ENCODE measurements at regions not wholly inside any gene's neighbourhood (a gene's known extent, or its start where the extent isn't known, plus 50 kb on each side); places are given as distances from the start of the nearest gene placed in this dataset.
"Not testable (repeated sequence)": the region's sequence is repeated elsewhere in the genome, so short reads cannot be mapped to it uniquely, and the experiment has no call there.

DNA sequence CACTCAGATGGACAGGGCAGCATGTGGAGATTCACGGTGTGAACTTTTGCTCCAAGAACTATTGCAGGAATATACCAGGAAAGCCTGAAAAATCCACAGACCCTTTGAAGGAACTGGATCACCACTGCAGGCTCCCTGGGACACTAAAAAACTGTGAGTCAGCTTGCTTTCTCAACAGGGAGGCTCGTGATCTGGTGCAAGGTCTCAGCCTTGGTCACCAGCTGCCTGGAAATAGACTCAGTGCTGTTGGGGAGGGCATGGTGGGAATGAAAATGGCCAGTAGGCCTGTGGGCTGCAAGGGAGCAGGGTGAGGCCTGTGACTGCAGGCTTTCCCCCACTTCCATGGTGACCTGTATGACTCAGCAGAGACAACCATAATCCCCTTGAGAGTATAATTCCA, 426.4 kb upstream of the RPS6KA3 start:
- DNase-seq, result no peak

DNA sequence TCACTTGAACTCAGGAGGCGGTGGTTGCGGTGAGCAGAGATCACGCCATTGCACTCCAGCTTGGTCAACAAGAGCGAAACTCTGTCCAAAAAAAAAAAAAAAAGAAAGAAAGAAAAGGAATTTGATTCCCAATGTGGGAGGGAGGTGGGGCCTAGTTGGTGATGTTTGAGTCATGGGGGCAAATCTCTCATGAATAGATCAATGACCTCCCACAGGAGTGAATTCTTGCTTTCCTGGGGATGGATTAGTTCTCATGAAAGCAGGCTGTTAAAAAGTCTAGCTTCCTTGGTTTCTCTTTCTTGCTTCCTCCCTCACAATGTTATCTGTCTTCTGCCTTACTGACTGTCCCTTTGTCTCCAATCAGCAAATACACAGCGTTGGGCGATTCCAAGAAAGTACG, 419.5 kb upstream of the RPS6KA3 start:
- DNase-seq, result no peak

DNA sequence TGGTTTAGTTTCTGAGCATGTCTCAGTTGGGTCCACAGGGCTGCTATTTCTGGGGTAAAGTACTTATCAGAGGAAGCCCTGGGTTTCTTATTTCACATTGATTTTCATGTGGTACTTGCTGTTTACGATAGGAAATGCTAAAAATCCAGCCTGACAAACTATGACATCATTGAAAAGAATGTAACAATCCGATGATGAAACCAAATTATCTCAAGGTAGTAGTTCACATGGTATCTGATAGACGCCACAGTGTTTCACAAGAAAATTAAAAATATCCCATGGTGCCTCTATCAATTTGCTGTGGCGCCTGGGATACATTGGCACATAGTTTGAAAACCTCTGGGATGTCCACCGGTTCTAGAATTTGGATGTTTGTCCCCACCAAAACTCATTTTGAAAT, 418.9 kb upstream of the RPS6KA3 start:
- no peak for DNase-seq

- no peak for DNase-seq
These were observed 415.0 kb upstream of the RPS6KA3 start for GRCh38 chrX:20681683-20682082.

DNA sequence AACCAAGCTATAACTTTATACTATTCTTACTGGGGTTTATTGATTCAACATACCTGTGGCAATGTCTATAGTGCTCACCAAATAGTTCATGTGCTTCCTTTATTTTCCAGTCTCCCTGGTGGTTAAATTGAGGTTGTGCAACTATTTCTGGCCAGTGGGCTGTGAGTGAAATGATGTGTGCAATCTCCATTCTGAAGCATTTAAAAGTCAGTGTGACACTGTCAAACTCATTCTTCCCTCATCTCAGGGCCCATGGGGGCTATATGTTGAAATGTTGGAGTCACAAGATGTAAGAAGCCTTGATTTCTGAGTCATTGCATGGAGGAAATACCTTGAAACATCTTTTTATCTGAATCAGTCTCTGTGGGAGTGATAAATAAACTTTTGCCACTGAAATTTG, 414.3 kb upstream of the RPS6KA3 start:
- DNase-seq, result no peak

GRCh38 chrX:20672476-20672875, 405.8 kb upstream of the RPS6KA3 start:
- no peak for DNase-seq

DNA sequence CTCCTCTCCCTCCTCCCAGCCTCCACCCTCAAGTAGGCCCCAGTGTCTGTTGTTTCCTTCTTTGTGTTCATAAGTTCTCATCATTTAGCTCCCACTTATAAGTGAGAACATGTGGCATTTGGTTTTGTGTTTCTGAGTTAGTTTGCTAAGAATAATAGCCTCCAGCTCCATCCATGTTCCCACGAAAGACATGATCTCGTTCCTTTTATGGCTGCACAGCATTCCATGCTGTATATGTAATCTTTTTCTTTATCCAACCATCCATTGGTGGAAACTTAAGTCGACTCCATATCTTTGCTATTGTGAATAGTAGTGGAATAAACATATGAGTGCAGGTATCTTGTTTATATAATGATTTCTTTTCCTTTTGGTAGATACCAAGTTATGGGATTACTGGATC, 405.0 kb upstream of the RPS6KA3 start:
- not testable (repeated sequence) for DNase-seq

DNA sequence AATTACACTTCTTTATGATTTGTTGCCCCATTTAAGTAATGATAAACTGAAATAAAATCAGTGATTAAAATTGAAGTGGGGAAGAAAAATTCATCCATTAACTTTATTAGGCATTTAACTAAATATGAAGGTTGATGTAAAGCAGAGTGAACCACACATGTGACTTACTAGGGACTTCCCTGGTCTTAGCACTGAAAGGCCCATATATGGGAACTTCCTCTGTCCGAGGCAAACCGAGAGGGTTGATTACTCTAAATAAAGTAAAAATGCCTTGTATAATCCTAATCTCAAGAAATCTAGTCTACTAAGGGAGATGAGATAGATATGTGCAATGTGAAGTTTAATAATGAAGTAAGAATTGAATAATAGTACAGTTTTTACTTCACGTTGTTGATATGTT, 403.9 kb upstream of the RPS6KA3 start:
- DNase-seq, result no peak

DNA sequence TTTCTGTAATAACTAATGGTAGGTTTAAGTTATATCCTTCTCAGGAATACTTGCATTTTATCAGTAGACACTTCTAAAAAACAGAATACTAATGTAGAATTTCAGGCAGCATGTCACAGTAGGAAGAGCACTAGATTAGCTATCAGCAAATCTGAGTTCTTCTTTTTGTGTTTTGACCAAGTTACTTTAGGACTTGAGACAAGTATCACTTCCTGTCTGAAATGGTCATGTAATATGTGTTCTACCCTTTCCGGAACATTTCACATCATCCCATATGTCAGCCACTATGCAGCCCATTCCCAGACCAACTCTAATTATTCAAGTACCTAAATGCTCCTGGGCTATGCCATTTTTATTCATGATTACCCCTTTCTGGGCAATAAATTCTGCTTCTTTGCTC, 401.8 kb upstream of the RPS6KA3 start:
- no peak for DNase-seq

- no peak for DNase-seq
These were observed 399.6 kb upstream of the RPS6KA3 start for GRCh38 chrX:20666331-20666730.

DNA sequence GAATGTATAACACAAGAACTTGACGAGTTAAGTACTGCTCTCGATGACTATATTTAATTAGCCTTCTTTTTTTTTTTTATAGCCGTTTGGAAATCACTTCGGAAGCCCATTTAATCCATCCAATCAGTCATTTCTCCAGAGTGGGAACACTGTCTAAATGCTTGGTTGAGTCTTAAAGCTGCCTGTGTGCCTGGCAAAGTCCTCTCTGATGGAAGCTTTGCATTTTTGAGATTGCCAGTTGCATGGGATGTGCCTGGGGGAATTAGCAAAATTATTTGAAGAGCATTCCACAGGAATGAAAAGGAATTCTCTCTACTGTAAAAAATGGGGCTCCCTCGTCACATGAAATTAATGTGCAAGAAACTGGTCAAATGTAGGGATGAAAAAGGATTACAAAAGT, 398.8 kb upstream of the RPS6KA3 start:
- no peak for DNase-seq

- DNase-seq, result no peak
These were observed 398.1 kb upstream of the RPS6KA3 start for GRCh38 chrX:20664774-20665173.

GRCh38 chrX:20664131-20664530, 397.4 kb upstream of the RPS6KA3 start:
- no peak for DNase-seq

GRCh38 chrX:20663336-20663735, 396.6 kb upstream of the RPS6KA3 start:
- DNase-seq, result no peak

DNA sequence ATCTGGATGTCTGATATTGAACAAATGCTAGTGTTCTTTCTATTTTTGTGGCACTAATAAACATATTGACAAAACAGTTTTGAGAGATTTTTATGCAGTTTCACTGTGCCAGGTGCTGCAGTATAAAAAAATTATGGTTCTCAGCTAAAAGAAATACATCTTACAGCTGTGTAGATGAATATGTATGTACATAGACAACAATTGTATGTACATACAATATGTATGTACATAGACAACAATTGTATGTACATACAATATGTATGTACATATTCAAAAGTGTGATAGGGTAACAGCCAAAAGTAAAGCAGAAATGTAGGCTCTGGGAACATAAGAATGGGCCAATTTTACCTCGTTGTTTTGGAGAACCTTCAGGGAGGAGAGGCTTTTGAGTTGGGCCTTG, 390.0 kb upstream of the RPS6KA3 start:
- no peak for DNase-seq

DNA sequence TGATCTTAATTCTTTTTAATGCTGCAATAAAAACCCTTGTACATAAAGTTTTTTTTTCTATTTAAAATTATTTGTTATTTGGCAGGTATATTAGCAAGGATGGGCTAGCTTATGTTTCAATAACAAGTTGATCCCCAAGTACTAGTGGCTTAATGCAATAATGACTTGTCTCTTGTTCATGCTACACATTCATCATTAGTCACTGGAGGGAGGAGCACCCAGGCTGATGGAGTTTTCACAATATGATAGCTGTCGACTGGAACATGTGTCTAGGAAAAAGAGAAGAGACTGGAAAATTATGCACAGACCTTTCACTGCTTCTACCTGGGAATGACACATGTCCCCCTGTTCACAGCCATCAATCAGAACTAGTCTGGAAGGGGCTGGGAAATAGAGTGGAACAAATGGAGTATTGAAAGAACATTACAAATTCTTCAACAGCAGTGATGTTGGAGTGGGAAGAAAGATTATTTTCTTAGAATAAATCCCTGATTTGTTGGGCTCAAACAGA, 387.9 kb upstream of the RPS6KA3 start:
- no peak for DNase-seq

DNA sequence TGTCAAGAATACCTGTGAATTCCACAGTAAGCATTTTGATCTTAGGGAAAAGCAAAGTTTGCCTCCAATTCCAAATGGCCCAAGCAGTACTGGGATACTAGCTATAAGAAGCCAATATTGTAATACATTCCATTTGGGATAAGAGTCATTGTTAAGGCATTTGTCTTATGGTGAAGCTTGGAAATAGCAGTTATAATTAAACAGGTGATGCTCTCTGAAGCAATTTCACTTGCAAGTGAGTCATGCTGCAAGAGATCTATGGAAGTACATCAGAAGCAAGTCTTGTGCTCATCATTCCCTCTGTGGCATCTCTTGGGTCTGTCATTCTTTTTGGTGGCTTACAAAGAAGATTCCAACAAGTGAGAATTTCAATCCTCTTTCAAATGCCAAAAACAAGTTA, 386.4 kb upstream of the RPS6KA3 start:
- no peak for DNase-seq

DNA sequence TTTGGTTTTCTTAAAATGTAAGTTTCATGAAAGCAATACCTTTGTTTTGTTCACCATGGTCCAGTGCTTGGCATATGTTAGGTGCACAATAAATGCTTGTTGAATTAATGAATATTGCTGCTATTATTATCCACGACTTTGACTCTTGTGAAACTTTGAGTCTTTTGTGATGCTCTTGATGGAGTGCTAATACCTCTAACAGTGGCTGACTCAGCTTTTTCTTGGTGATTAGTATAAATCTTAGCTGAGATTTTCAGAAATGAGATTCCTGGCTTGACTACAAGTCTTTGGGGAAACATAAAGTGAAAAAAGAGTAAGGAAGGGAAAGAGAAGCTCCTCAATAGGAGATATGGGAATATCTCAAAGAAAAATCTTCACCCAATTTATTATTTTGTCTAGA, 375.2 kb upstream of the RPS6KA3 start:
- no peak for DNase-seq

- no peak for DNase-seq
These were observed 372.4 kb upstream of the RPS6KA3 start for GRCh38 chrX:20639115-20639514.

- no peak for DNase-seq
These were observed 370.6 kb upstream of the RPS6KA3 start for GRCh38 chrX:20637351-20637750.

DNA sequence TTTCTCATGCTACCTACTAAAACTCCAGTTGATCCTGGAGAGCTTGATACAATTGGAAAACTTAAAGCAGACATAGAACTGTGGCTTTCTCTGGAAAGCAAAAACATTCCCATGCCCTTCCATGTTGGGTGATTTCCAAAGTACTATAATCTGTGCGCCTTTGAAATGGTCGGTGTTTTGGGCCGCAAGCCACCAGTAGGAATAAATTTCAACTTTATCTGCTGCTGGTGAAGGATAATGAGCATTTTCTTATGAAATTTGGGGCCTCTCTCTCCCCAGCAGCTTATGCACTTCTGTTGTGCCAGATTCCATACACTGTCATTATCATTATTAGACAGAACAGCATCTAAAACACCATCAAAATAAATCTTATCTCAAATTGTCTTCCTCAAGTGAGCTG, 366.7 kb upstream of the RPS6KA3 start:
- no peak for DNase-seq

GRCh38 chrX:20623448-20623847, 356.7 kb upstream of the RPS6KA3 start:
- DNase-seq, result no peak

GRCh38 chrX:20620306-20620705, 353.6 kb upstream of the RPS6KA3 start:
- DNase-seq, result no peak

DNA sequence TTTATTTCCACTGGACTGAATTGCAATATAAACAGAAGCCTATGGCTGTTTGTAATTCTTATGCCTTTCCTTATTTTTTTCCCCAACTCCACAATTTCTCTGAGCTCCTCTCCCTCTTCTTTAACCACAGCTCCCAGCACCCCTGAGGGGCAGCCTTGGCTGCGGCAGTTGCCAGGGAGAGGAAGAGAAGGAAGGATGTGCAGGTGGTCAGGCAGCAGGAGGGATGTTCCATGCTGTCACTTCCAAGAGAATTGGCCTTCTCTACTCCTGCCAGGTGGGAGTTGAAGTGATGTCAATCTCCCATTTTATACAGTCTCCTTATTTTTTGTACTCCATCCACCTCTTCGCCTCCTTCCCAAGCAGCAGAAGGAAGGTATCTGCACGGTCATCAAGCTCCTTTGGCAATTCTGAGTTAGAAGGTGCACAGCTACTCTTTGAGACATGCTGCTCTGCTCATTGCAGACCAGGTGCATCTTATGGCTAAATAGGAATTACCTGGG, 343.3 kb upstream of the RPS6KA3 start:
- DNase-seq, result no peak

GRCh38 chrX:20606831-20607230, 340.1 kb upstream of the RPS6KA3 start:
- no peak for DNase-seq

GRCh38 chrX:20596856-20597255, 330.1 kb upstream of the RPS6KA3 start:
- DNase-seq, result no peak

All from NK-92 treated with Interleukin-12 subunit alpha and Interleukin-12 subunit beta, amount 100 ng/mL, for 24 hours (cell line).